ENCODE measurements at regions not wholly inside any gene's neighbourhood (a gene's known extent, or its start where the extent isn't known, plus 50 kb on each side); places are given as distances from the start of the nearest gene placed in this dataset.

DNA sequence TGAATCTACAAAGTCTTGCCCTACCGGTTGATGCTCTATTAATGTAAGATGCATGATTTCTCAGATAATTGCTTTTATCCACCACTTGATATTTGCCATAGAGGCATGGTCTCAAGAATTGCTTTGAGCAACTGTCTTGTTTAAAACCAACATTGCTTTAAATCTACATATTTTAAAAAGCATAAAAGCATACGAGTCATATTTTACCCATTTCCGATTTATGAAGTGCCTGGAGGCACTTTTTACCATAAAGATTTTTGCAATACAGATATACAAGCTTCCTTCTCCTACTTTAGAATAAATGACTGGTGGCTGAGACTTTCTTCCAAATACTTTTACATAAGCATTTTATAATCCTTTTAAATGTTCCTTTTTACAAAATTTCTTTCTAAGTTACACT, 517.6 kb downstream of the TXNL1 start:
- no peak for TF ChIP-seq CTCF (IDR thresholded peaks at IDR 0.05)
- TF ChIP-seq POLR2A (IDR thresholded peaks at IDR 0.05), result no peak
- TF ChIP-seq POLR2AphosphoS5 (IDR thresholded peaks at IDR 0.05), result no peak

Data from prostate gland (tissue), 2 donors.